Frontal cortex (tissue), 3 donors: ENCODE measurements at regions not wholly inside any gene's neighbourhood (a gene's known extent, or its start where the extent isn't known, plus 50 kb on each side); places are given as distances from the start of the nearest gene placed in this dataset.
"Not testable (repeated sequence)": the region's sequence is repeated elsewhere in the genome, so short reads cannot be mapped to it uniquely, and the experiment has no call there.

Experiments used
- DNase-seq, 2 donors: peaks; one replicate each; pipeline ENCODE4 v3.0.0; 2012; ENCODE audit warnings: low spot score in 2 of 2
- FAIRE-seq: peaks from 2 replicates; lab custom pipeline; 2012; peaks lifted over from hg19 to GRCh38; lab: Jason Lieb, UNC
- donor health status: control.
- donor health status: control.
- donor health status: control.

DNA sequence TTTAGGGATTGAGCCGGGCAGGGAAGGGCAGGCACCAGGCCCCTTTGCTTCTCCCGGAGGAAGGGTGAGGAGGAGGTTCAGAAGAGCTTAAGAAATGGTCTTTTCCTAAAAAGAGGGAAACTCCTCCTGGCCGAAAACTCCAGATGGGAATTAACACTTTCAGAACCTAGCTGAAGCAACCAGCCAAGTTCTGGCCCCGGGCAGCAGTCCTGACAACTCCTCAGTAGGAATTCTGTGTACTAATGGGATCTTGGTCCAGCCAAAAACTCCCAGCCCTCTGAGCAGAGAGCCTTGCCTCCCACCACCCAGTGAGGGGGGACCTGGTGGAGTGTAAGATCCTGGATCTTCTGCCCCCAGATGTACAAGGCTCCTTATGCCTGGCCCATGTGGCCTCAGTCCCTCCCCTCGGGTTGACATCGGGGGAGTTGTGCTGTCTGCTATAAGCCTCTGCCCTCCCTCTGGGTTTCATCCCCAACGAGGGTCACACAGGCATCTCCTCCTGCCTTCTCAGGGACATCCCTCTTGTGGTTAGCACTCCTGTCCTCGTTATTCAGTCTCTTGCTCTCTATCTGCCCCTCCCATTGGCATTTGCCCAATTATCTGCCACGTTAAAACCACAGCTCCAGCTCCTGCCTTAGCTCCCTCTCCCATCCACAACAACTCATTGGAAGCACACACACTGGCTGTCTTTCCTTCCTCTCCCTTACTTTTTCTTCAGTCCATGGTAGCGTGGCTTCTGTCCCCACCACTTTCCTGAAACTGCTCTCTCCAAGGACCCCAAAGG lies 184.6 kb downstream of the CYP26B1 start:
- DNase-seq (no peak), FAIRE-seq (no peak)

DNA sequence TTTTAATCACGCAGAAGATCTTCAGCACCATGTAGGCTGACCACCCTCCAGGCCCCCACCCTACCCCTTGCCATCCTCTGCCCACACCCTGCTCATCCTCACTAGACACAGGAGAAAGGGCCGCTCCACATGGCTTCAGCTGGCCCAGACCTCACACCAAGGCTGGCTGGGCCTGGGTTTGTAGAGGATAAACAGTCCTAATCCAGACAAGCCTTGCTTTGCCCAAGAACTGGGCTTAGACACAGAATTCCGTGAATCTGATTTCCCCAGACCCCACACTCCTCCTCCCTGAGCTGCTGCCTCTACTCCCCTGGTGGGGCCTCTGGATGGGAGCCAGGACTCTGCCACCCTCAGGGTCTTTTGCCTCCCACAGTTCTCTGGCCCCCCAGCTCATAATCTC lies 185.3 kb downstream of the CYP26B1 start:
- FAIRE-seq: no peak
- no peak for DNase-seq

DNA sequence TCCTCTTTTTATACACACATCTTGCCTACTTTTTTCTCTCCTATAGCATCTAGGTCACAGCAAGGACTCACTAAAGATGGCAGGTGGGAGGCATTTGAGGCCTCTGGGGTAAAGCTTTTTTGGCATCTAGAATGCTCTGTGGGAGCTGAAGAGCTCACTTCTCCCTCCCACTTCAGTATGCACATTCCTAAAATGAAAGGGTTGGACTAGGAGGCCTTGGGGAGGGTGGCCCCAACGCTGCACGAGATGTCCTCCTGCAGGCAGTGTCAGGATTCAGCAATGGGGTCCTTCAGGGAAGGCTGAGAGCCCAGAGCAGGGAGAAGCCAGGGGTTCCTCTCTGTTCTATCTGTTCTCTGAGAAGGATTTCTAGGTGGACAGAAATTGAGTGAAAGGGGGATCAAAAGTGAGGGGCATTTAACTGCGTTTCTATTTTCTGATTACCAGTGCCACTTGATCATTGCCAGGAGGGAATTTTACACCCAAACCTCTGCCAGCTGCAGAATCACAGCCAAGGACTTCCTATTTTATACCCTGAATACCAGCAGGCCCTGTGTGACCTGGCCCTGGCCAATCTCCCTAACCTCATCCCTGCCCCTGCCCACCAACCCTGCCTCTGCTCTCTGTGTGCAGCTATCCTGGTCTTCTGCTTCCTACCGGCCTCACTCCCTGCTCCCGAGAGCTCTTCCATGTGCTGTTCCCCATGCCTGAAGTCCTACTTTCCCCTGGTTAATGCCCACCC lies 186.2 kb downstream of the CYP26B1 start:
- no peak for FAIRE-seq

DNA sequence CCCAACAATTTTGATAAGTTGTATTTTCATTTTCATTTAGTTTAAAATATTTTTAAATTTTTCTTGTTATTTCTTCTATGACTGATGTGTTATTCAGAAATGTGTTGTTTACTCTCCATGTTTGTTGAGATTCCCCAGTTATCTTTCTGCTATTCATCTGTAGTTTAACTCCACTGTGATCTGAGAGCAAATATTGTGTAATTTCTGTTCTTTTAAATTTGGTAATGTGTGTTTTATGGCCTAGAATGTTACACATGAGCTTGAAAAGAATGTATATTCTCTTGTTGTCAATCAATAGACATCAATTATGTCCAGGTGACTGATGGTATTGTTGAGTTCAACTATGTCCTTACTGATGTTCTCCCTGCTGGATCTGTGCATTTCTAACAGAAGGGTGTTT lies 188.2 kb downstream of the CYP26B1 start:
- FAIRE-seq (no peak), DNase-seq (no peak)

More for the DNA sequence above, 186.2 kb downstream of the CYP26B1 start:
- DNase-seq: no peak

DNA sequence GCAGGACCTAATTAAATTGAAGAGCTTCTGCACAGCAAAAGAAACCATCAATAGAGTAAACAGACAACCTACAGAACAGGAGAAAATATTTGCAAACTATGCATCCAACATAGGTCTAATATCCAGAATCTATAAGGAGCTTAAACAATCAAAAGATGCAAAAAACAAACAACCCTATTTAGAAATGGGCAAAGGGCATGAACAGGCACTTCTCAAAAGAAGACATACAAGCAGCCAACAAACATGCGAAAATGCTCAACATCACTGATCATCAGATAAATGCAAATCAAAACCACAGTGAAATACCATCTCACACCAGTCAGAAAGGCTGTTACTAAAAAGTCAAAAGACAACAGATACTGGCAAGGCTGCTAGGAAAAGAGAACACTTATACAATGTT lies 189.2 kb downstream of the CYP26B1 start:
- DNase-seq, FAIRE-seq: not testable (repeated sequence)

DNA sequence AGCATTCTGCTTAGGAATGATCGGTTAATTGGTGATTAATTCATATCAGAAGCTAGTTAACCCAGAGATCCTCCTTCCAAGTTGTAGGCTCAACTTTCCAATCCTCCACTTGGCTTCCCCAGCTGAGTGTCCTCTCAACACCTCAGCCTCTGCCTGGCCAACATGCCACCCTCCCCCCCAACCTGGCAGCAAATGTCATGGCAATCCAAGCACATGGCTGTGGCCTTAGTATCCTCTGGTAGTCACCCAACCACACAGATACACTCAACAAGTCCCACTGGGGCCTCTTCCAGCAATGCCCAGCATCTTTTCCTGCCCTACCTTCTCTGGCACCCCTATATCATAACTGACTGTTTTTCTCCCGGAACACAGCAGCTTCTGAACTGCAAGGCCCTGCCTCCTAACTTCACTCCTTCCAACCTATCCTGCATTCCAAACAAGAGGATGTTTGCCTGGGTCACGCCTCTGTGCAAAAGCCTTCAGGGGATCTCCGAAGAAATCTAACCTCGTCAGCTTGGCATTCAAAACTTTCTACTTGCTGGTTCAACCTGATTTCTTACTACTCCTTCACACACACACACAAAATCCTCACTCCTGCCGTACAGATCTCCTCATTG lies 195.0 kb downstream of the CYP26B1 start:
- DNase-seq: no peak
- FAIRE-seq: no peak

DNA sequence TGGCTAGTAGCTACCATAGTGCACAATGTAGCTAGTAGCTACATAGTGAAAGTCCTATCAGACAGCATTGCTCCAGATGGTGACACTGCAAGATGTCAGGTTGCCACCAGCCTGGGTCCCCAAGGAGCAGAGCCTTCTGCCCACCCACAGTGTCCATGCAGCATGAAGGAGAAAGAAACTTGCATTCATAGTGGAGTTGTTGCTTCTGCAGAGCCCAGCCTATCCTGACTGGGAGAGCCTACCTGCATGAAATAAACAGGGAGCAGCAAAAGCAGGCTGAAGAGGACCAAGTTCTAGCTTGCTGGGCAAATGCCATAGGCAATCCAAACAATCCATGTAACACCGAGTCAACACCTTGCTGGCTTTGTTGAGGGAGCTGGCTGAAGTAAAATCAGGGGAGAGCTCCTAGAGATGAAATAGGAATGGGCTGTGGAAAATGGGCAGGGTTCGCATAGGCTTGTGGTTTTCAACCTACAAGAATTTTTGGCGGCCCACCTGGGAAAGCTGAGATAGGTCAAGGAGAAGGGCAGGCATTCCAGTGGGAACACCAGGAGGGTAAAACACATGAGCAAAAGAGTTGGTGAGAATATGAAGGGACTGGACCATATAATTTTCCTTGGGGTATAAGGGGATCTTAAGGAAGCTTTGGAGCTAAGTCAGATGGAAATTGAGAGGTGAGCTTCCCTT lies 195.8 kb downstream of the CYP26B1 start:
- DNase-seq: no peak
- no peak for FAIRE-seq

DNA sequence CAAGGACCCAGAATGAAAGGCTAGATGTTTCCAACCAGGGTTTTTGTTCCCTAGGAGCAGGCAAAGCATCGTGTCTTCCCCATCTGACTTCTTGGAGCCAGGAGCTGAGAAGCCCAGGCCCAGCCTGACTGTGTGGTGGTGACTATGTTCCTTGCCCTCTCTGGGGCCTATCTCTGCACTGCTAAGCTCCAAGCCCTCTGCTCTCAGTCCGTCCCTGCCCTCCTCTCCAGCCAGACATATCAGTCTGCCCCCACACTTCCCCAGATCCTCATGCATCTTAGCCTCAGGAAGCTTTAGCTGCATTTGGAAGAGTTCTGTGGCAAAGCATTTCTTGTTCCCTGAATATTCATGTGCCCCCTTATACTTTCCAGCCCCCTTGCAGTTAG lies 196.6 kb downstream of the CYP26B1 start:
- FAIRE-seq: no peak
- no peak for DNase-seq

DNA sequence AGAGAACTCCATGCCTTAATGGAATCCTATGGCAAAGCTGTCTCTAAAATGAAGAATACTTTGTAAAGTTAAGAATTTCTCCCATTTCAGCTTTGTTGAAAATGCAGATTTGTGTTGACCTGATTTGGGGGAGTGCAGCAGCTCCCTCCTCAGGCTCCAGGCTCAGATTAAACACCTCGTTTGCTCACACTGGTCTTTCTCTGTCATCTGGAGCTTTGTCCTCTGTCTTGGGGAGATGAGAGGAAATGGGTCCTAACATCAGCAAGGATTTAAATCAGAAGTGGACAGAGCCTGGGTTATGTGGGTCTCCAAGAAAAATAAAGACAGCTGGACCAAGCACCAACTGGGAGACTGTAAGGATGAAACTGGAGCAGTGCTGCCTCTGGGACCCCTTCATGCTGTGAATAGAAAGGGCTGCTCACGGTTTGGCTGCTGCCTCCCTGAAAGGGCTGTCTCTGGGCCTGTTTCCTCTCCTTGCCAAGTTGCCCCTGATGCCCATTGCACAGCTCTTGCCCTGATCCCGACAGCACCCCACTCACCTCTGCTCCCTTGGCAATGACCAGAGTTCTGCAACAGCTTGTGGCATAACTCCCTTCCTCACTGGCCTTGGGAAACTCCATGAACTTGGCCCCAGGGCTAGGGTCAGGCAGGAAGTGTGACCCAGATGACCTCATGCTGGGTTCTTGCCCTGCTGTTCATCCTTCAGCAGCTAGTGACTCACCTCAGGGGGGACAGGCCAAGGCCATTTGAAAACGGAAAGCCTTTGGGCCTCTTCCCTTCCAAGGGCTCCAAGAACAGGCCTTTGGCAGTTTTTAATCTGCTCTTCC lies 197.2 kb downstream of the CYP26B1 start:
- FAIRE-seq: no peak
- no peak for DNase-seq

DNA sequence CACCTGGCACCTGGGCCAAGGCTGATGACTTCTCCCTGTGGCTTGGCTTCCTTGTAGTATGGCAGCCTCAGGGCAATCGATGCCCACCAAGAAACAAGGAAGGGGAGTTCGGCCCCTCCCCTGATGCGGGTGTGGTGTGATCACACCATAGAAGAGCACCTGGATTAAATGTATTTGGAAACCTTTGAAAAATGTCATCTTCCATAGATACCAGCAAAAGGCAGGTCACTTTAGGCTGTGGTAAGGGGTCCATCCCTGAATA lies 198.2 kb downstream of the CYP26B1 start:
- FAIRE-seq (no peak), DNase-seq (no peak)

DNA sequence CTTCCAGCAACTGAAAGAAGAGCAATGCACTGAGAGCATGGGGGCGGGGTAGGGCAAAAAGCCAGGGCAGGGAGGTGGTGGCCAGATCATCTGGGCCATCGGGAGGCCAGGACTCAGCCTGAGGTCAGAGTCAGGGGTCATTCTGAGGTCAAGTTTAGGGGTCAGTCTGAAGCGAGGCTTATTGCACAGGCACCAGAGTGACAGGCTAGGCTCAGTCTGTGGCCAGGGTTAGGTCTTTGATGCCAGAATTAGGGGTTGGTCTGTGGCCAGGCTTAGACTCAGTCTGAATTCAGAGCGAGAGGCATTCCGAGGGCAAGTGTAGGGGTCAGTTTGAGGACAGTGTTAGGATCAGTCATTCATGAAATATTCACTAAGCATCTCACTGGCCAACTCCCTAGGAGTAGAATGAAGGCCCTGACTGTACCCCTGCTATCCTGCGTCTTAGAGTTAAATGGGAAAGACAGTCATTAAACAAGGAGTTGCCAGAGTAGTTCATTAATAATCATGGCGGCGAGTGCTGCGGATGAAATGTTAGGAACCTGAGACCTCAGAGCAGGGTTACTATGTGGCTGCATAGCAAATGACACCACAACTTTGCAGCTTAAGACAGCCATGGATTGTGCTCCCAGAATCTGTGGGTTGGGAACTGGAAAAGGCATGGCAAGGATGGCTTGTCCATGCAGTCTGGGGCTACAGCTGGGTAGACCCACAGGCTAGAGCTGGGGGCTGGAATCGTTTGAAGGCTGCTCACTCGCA lies 198.7 kb downstream of the CYP26B1 start:
- DNase-seq (no peak), FAIRE-seq (no peak)

DNA sequence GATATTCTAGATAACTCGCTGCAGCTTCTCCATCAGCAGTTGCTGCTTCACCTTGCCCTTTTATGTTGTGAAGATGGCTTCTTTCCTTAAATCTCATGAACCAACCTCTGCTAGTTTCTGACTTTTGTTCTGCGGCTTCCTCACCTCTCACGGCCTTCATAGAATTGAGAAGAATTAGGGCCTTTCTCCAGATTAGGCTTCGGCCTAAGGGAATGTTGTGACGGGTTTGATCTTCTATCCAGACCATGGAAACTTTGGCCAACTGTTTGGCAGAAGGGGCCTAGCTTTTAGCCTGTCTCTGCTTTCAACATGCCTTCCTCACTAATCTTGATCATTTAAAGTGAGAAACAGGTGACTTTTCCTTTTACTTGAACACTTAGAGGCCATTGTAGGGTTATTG lies 199.9 kb downstream of the CYP26B1 start:
- no peak for FAIRE-seq
- no peak for DNase-seq

DNA sequence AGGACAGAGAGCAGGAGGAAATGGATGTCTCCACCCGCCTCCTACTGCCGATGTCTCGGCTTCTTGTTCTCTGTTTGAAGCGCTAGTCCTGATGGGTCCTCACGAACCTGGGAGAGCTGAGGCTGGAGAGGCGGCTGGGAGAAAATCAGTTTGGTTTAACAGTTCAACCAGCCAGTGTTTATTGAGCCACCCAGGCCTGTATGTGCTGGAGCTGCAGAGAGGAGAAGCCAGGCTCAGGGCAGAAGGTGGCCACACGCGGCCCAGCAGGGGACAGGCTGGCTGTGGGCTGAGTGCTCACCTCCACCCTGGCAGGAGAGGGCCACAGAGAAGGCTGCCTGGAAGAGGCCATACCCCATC lies 202.1 kb downstream of the CYP26B1 start:
- DNase-seq: no peak
- no peak for FAIRE-seq

DNA sequence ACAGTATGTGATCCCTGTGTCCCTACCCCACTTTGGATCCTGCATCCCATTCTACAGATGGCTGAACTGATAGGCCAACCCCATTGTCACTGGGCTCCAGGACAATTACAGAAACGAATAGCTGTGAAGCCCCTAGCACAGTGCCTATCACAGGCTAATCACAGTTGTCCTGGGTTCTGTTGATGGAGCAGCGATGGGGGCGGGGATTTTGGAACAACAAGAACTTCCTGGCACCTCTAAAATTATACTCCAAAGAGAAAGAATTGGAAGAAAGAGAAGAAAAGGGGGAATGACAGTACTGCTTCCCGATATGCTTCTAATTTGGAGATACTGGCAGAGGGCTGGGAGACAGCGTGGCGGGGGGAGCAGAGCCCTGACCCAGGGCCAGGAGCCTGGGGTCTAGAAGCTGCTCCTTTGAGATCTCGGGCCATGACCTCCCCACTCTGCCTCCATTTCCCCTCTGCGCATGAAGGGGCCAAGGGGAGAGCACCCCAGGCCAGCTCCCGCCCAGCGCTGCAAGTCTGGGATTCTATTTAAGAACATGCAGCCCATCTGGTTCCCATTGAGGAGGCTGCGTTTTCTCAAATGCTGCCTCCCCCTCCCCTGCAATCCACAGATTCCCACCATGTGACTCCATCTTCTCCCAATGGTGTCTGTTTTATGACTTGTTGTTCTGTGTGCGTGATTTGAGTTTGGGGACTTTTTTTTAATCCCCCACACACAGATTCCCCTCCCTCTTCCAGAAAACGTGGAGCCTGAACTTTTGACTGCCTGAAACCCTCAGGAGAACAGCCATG lies 202.7 kb downstream of the CYP26B1 start:
- no peak for FAIRE-seq
- no peak for DNase-seq

DNA sequence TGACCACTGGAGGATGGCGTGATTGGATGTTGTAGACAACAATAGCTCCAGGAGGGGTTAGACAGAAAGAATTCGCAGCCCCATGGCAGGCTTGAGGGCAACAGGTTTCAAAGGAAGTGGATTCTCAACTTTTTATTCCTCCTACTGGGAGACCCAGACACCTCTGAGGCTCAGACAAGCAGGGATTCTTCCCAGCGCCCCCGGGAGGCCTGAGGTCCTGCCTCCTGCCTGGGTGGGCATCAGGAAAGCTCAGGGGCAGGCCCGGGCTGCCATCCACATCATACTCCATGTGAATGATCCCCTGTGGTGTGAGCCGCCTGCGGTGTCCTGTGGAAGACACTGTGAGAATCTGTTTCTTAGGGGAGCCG lies 203.5 kb downstream of the CYP26B1 start:
- no peak for FAIRE-seq
- no peak for DNase-seq

DNA sequence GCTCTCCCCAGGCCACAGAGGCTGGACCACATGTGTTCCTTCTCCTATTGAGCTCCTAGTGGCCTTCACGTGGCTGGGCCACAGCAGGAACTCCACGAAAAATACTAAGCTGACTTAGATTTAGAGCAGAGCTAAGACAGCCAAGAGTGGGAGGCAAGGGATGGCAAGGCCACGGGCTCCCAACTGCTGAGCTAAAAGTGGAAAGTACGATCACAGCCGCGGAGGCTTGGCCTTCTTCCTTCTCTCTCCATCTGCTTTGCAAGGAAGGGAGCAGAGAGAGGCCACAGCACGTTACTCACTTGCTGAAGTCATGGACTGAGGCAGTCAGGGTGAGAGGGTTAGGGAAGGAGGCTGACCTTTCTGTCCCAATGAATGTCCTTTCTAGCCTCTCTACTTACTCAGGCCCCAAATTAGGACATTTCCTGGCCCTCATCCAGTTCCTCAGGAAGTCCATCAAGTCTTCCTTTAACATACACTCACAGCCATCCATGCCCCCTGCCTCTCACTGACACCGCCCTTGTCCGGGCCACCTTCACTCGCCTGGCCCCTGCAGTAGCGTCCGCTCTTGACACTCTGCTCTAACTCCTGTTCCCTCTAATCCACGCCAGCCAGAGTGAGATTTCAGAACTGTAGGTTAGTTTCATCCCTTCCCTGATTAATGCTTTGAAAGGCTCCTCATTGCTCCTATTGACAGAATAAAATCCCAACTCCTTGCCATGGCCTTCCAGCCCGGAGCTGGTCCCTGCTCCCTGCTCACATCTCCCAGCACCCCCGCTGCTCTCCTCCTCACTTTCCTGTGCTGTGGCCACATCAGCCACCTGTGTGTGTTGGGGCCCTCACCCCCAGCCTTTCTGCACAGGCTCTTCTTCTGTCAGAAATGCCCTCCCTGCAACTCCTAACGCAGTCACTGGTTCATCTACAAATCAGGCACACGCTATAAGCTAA lies 204.2 kb downstream of the CYP26B1 start:
- FAIRE-seq: no peak

DNA sequence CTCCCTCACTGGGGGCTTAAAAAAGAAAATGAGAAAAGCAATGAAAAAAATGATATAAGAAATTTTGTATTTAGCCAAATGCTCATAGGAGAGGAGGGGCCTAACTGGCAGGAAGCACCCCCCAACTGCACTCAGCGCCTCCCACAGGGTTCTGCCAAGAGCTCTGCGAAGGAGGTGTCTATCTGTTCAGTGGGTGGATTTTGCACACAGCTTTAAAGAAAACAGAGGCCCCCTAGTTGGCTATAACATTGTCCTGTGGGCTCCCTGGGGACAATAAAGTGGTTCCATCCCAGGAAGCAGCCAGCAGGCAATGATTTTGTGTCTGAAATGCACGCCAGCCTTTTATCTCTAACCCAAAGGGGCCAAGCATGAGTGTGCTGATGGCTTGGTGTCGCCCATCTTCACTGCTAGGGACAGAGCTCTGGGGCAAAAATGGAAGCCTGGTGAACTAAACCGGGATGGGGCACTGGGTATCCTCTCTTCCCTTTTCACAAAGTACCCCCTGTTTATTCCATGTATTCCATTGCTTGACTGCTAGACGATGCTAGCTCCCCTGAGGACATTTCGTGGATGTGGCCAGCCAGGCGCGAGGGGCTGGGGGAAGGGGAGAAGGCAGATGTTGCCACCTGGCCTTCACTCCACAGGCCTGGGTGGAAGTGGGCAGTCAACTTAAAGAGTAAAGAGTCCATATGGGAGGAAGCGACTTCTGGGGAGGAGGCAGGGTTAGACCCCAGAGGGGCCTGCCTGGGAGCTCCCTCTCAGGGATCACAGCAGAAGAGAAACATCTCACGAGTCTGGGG lies 205.7 kb downstream of the CYP26B1 start:
- no peak for FAIRE-seq
- DNase-seq: no peak

More for the DNA sequence above, 204.2 kb downstream of the CYP26B1 start:
- no peak for DNase-seq
